ENCODE measurements at regions not wholly inside any gene's neighbourhood (a gene's known extent, or its start where the extent isn't known, plus 50 kb on each side); places are given as distances from the start of the nearest gene placed in this dataset.

- DNase-seq: no peak
Measured at GRCh38 chr6:147141711-147142308, 62.4 kb upstream of the STXBP5 start.

GRCh38 chr6:147142684-147143245, 61.5 kb upstream of the STXBP5 start:
- DNase-seq: no peak

- no peak for DNase-seq
Measured at GRCh38 chr6:147149092-147149491, 55.1 kb upstream of the STXBP5 start.

- no peak for DNase-seq
Measured at GRCh38 chr6:147149826-147150225, 54.4 kb upstream of the STXBP5 start.

- DNase-seq: no peak
Measured at GRCh38 chr6:147150293-147150692, 53.9 kb upstream of the STXBP5 start.
